Activated naive CD8-positive, alpha-beta T cell treated with anti-CD3 and anti-CD28 coated beads, Interleukin-2, amount 50 U/mL, for 24 hours (primary cell): ENCODE measurements at regions not wholly inside any gene's neighbourhood (a gene's known extent, or its start where the extent isn't known, plus 50 kb on each side); places are given as distances from the start of the nearest gene placed in this dataset.

Experiments used
- ATAC-seq: fragments of 150-1000 bp; cut with Tn5 transposase; one replicate; pipeline ENCODE4 v1.10.0; 2021
- DNase-seq: peaks from one replicate; pipeline ENCODE4 v3.0.0; 2021
- H3K27ac Mint-ChIP-seq: one replicate; pipeline ENCODE4 v1.8.0; 2021; ENCODE audit warnings: mild to moderate bottlenecking, mixed read lengths
- H3K27me3 Mint-ChIP-seq: one replicate; pipeline ENCODE4 v1.8.0; 2021; ENCODE audit warnings: mixed read lengths
- H3K36me3 Mint-ChIP-seq: one replicate; pipeline ENCODE4 v1.8.0; 2021; ENCODE audit warnings: low read depth, mixed read lengths
- H3K4me1 Mint-ChIP-seq: one replicate; pipeline ENCODE4 v1.8.0; 2021; ENCODE audit warnings: mixed read lengths
- H3K4me3 Mint-ChIP-seq: one replicate; pipeline ENCODE4 v1.8.0; 2021; ENCODE audit warnings: mild to moderate bottlenecking, moderate library complexity, mixed read lengths
- H3K9me3 Mint-ChIP-seq: one replicate; pipeline ENCODE4 v1.8.0; 2021; ENCODE audit warnings: mixed read lengths

DNA sequence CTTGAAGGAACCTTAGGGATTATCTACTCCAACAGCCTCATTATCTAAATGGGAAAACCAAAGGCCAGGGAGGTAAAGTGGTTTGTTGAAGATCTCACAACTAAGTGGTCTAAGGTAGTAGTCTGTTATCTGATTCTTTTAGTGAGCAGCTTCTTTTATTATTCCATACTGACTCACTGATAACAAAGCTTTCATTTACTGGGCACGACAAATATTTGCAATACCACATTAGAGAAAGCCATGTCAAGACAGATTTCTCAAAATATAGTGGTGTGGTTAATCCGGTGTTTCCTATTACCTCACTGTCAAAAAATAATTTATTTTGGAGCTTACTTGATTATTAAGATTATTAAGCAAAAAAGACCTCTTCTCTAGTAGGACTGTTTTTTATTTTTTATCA lies 369.1 kb downstream of the S1PR1 start:
- H3K4me3 Mint-ChIP-seq = no peak overlapping the region
- H3K9me3 Mint-ChIP-seq = peaks cover 11% of the 10 kb centered on the region
- no peaks in the 10 kb centered on the region for H3K4me1 Mint-ChIP-seq
- DNase-seq = no peak
- no peak overlapping the region for H3K27ac Mint-ChIP-seq
- peaks cover 7% of the 10 kb centered on the region for H3K27me3 Mint-ChIP-seq
- H3K36me3 Mint-ChIP-seq = no peaks in the 10 kb centered on the region
- ATAC-seq = no peak

GRCh38 chr1:101613546-101613945 lies 376.7 kb downstream of the S1PR1 start:
- Mint-ChIP-seq H3K4me1 (no peaks in the 10 kb centered on the region), H3K27me3 (peaks cover 3% of the 10 kb centered on the region), H3K36me3 (no peaks in the 10 kb centered on the region), H3K27ac (no peak overlapping the region), H3K9me3 (peaks cover 11% of the 10 kb centered on the region), H3K4me3 (no peak overlapping the region)
- ATAC-seq (no peak), DNase-seq (no peak)

- Mint-ChIP-seq H3K27me3 (peaks cover 6% of the 10 kb centered on the region), H3K4me3 (no peak overlapping the region), H3K9me3 (no peaks in the 10 kb centered on the region), H3K36me3 (no peaks in the 10 kb centered on the region), H3K27ac (no peak overlapping the region), H3K4me1 (no peaks in the 10 kb centered on the region)
- ATAC-seq = no peak
- DNase-seq = no peak
These were observed 377.8 kb downstream of the OLFM3 start for GRCh38 chr1:101618900-101619299.

DNA sequence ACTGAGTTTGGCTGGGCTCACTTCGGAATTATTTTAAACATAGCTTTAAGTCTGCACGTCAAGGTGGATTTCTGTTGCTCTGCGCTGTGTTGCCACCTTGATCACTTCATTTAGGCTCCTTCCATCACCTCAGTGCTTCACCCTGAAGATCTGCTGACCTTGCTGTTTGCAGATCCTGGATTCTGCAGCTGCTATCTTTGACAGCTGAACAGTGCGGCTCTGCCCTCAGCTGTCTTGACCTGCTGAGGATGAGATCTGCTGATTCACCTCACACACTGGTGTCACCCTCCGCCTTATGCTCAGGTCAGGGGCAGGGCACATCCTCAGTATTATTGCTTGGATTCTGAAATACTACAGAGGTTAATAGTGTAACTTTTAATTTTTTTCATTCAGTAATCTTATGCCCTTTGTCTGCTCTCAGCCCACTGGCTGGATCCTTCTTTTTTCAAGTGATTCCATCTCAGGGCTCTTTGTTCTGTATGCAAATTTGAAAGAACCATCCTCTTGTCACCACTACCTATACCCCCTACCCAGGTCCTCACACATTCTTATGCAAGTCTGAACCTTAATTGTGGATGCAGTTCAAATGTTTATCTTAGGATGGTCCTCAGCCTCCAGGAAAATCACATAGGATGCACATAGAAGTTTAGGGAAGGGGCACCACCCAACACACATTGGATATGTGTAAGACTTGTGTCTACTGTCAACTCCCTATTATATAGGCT lies 364.0 kb downstream of the OLFM3 start:
- Mint-ChIP-seq H3K27me3 (no peaks in the 10 kb centered on the region), H3K36me3 (no peaks in the 10 kb centered on the region), H3K27ac (no peak overlapping the region), H3K4me1 (no peaks in the 10 kb centered on the region), H3K9me3 (no peaks in the 10 kb centered on the region), H3K4me3 (no peak overlapping the region)
- DNase-seq = no peak
- ATAC-seq = no peak

DNA sequence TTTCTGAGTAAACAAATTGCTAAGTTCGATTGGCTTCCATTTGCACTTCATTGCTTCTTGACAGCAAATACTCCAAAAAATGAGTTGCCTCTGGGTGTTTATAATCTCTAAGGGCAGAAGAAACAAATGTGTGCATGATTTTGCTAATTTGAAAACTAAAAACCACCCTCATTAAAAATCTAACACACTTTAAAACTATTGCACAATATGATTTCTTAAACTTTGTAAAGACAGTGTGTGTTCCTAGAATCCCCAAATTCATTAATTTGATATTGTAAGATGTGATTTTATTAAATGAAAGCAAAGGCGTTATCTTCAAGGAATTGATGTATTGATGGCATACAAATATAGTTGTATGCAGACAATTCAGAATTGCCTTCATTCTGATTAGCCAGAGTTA lies 350.9 kb downstream of the OLFM3 start:
- ATAC-seq = no peak
- Mint-ChIP-seq H3K36me3 (no peaks in the 10 kb centered on the region), H3K27me3 (no peaks in the 10 kb centered on the region)

DNA sequence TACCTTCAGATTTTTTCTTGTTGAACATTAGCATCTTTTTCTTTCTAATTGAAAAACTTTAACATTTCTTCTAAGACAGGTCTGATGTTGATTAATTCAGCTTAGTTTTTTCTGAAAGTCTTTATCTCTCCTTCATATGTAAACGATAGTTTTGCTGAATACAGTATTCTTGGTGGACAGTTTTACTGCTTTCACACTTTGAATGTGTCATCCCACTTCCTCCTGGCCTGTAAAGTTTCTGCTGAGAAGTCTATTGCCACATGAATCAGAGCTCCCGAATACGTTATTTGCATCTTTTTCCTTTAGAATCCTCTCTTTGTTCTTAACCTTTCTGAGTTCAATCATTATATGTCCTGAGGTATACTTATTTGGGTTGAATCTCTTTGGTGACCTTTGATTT lies 344.2 kb downstream of the OLFM3 start:
- ATAC-seq = no peak
- no peaks in the 10 kb centered on the region for H3K36me3 Mint-ChIP-seq
- no peaks in the 10 kb centered on the region for H3K4me1 Mint-ChIP-seq
- no peak for DNase-seq
- H3K27me3 Mint-ChIP-seq = peaks cover 6% of the 10 kb centered on the region
- H3K27ac Mint-ChIP-seq = no peak overlapping the region
- H3K4me3 Mint-ChIP-seq = no peak overlapping the region
- H3K9me3 Mint-ChIP-seq = peaks cover 12% of the 10 kb centered on the region

More for the DNA sequence above, 350.9 kb downstream of the OLFM3 start:
- H3K4me1 Mint-ChIP-seq = no peaks in the 10 kb centered on the region
- H3K9me3 Mint-ChIP-seq = no peaks in the 10 kb centered on the region
- DNase-seq = no peak
- no peak overlapping the region for H3K27ac Mint-ChIP-seq
- no peak overlapping the region for H3K4me3 Mint-ChIP-seq

GRCh38 chr1:101653482-101653946 lies 343.2 kb downstream of the OLFM3 start:
- DNase-seq (no peak), ATAC-seq (no peak)
- H3K27me3 Mint-ChIP-seq = peaks cover 6% of the 10 kb centered on the region
- H3K36me3 Mint-ChIP-seq = no peaks in the 10 kb centered on the region
- H3K27ac Mint-ChIP-seq = no peak overlapping the region
- no peaks in the 10 kb centered on the region for H3K4me1 Mint-ChIP-seq
- H3K4me3 Mint-ChIP-seq = no peak overlapping the region
- peaks cover 12% of the 10 kb centered on the region for H3K9me3 Mint-ChIP-seq

- Mint-ChIP-seq H3K36me3 (no peaks in the 10 kb centered on the region), H3K27ac (no peak overlapping the region), H3K4me3 (no peak overlapping the region), H3K9me3 (peaks cover 26% of the 10 kb centered on the region), H3K27me3 (no peaks in the 10 kb centered on the region), H3K4me1 (no peaks in the 10 kb centered on the region)
- ATAC-seq (no peak), DNase-seq (no peak)
These were observed 332.0 kb downstream of the OLFM3 start for GRCh38 chr1:101664726-101665125.

DNA sequence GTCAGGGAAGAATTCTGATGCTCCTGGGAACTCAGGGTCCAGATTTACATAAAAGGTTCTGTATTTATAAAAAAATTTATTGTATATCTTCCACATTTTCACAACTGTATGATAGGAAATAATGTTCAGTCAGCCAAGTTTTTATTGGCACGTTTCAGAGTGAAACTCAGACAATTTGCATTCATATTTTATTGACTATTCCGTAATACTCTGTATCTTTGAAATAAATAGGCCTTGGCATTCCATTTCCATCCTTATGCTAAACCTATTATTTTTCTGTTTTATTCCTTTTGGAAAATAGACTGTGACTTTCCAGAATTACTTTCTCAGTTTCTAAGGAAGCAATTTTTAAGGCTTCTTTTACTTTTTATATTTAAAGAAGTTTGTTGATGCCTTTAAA lies 329.0 kb downstream of the OLFM3 start:
- no peak for DNase-seq
- ATAC-seq = no peak

DNA sequence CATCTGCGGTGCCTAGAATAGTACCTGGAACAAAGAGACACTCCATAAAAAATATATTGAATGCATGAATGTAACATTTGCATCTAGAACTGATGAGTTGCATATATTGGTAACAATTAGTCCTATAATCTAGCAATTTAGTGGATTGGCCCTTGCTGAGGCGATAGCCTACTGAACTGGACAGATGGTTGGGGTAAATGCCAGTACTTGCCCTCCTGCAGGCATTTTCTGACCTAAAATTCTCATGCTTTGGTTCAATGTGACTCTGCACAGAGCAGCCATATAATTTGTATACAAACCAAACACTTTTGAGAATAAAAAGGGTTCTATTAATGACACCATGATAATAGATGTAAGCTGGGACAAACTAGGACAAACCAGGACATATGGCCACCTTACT lies 313.6 kb downstream of the OLFM3 start:
- peaks cover 4% of the 10 kb centered on the region for H3K27me3 Mint-ChIP-seq
- H3K27ac Mint-ChIP-seq = no peak overlapping the region
- H3K36me3 Mint-ChIP-seq = no peaks in the 10 kb centered on the region
- no peaks in the 10 kb centered on the region for H3K9me3 Mint-ChIP-seq
- no peak overlapping the region for H3K4me3 Mint-ChIP-seq
- no peaks in the 10 kb centered on the region for H3K4me1 Mint-ChIP-seq
- no peak for DNase-seq
- ATAC-seq = no peak

More for the DNA sequence above, 329.0 kb downstream of the OLFM3 start:
- H3K9me3 Mint-ChIP-seq = peaks cover 16% of the 10 kb centered on the region
- no peaks in the 10 kb centered on the region for H3K27me3 Mint-ChIP-seq
- H3K36me3 Mint-ChIP-seq = no peaks in the 10 kb centered on the region
- H3K27ac Mint-ChIP-seq = no peak overlapping the region
- H3K4me1 Mint-ChIP-seq = no peaks in the 10 kb centered on the region
- no peak overlapping the region for H3K4me3 Mint-ChIP-seq

DNA sequence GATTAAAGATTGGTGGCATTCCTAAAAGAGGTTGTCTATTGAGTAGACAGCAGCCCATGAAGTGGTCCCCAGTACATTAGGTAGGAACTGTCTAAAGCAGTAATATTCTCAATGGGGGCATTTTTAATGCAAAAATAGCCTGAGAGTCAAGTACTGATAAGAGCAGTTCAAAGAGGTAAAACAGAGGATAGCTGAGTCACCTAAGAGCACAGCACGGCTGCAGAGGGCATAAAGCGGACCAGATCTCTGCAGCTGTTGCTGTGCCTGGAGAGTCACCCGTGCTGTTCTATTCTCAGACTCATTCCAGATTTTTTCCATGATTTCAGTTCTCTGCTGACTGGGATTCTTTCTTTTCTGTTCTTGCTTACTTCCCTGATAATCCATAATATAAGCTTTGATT lies 313.2 kb downstream of the OLFM3 start:
- peaks cover 4% of the 10 kb centered on the region for H3K27me3 Mint-ChIP-seq
- no peaks in the 10 kb centered on the region for H3K36me3 Mint-ChIP-seq
- no peak for ATAC-seq
- no peak overlapping the region for H3K27ac Mint-ChIP-seq
- no peaks in the 10 kb centered on the region for H3K4me1 Mint-ChIP-seq
- no peak for DNase-seq
- H3K4me3 Mint-ChIP-seq = no peak overlapping the region
- H3K9me3 Mint-ChIP-seq = no peaks in the 10 kb centered on the region

DNA sequence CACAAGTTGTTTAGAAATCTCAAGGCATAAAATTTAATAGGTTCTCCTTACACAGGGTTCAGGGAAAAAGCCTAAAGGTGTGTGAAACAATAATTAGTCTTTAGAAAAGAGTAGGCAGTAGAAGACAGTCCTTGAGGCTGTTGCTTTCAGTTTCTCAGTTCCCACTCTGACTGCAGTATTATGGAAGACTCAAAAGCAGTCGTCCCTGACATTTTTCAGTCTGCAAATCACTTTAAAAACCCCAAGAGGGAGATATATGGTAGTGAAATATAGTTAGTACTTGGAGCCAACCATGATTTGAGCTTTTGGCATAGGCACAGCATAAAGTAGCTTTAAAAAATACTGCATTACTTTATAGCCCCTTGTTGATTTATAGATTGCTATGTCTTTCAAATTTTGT lies 299.7 kb downstream of the OLFM3 start:
- Mint-ChIP-seq H3K9me3 (no peaks in the 10 kb centered on the region), H3K36me3 (no peaks in the 10 kb centered on the region), H3K27me3 (no peaks in the 10 kb centered on the region), H3K27ac (no peak overlapping the region), H3K4me1 (no peaks in the 10 kb centered on the region), H3K4me3 (no peak overlapping the region)
- no peak for ATAC-seq
- no peak for DNase-seq

GRCh38 chr1:101698681-101699080 lies 298.0 kb downstream of the OLFM3 start:
- DNase-seq (no peak), ATAC-seq (no peak)
- H3K4me1 Mint-ChIP-seq = no peaks in the 10 kb centered on the region
- H3K27me3 Mint-ChIP-seq = no peaks in the 10 kb centered on the region
- no peaks in the 10 kb centered on the region for H3K36me3 Mint-ChIP-seq
- no peaks in the 10 kb centered on the region for H3K9me3 Mint-ChIP-seq
- no peak overlapping the region for H3K4me3 Mint-ChIP-seq
- no peak overlapping the region for H3K27ac Mint-ChIP-seq

DNA sequence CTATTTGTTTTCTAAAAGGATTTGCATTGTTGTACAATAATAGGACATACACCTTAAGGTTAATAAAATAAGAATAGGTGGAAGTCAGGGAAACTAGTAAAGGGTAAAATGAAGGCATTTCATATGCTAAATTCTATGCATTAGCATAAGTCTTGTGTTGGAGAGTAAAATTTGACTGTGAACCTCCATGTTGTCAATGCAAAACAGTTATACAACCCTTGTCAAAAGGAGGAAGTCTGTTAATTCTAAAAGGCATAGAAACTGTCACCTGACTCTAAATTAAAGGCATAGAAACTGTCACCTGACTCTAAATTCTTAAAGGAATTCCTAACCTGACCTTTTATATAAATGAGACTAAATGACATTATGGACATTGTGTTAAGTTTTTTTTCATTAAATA lies 291.8 kb downstream of the OLFM3 start:
- ATAC-seq = no peak

DNA sequence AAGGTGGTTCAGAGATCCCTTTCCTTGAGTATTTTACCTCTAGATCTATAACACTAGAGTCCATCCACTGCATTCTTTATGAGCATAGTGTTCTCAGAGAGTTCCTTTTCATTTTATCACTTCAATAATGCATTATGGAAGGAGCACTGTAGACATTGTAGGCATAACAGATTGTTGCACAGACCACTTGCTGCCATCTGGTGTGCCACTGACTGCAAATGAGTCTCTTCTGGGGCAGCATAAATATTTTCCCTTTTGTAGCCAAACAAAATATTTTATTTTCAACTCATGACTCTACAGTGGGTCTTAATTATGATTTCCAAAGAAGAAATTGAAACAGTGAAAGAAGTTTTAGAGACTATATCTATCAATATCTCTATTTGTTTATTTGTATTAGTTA lies 290.4 kb downstream of the OLFM3 start:
- H3K9me3 Mint-ChIP-seq = no peaks in the 10 kb centered on the region
- H3K36me3 Mint-ChIP-seq = no peaks in the 10 kb centered on the region
- H3K27me3 Mint-ChIP-seq = no peaks in the 10 kb centered on the region
- no peaks in the 10 kb centered on the region for H3K4me1 Mint-ChIP-seq
- ATAC-seq (no peak), DNase-seq (no peak)
- no peak overlapping the region for H3K4me3 Mint-ChIP-seq
- H3K27ac Mint-ChIP-seq = no peak overlapping the region

More for the DNA sequence above, 291.8 kb downstream of the OLFM3 start:
- no peak overlapping the region for H3K27ac Mint-ChIP-seq
- no peak overlapping the region for H3K4me3 Mint-ChIP-seq
- no peaks in the 10 kb centered on the region for H3K27me3 Mint-ChIP-seq
- no peaks in the 10 kb centered on the region for H3K9me3 Mint-ChIP-seq
- no peak for DNase-seq
- H3K36me3 Mint-ChIP-seq = no peaks in the 10 kb centered on the region
- no peaks in the 10 kb centered on the region for H3K4me1 Mint-ChIP-seq

- Mint-ChIP-seq H3K27me3 (peaks cover 3% of the 10 kb centered on the region), H3K4me1 (no peaks in the 10 kb centered on the region)
These were observed 287.0 kb downstream of the OLFM3 start for GRCh38 chr1:101709721-101710120.

More at GRCh38 chr1:101709721-101710120, 287.0 kb downstream of the OLFM3 start:
- H3K36me3 Mint-ChIP-seq = no peaks in the 10 kb centered on the region
- DNase-seq (no peak), ATAC-seq (no peak)
- no peak overlapping the region for H3K27ac Mint-ChIP-seq
- H3K4me3 Mint-ChIP-seq = no peak overlapping the region
- no peaks in the 10 kb centered on the region for H3K9me3 Mint-ChIP-seq
